ENCODE measurements at regions not wholly inside any gene's neighbourhood (a gene's known extent, or its start where the extent isn't known, plus 50 kb on each side); places are given as distances from the start of the nearest gene placed in this dataset.

GRCh38 chr14:21802441-21802840 lies 128.8 kb upstream of the OR4E1 start:
- TF ChIP-seq EZH2 (IDR thresholded peaks at IDR 0.05; ENCODE audit: low read length, unreplicated experiment): no peak
- TF ChIP-seq, protein P1, sequence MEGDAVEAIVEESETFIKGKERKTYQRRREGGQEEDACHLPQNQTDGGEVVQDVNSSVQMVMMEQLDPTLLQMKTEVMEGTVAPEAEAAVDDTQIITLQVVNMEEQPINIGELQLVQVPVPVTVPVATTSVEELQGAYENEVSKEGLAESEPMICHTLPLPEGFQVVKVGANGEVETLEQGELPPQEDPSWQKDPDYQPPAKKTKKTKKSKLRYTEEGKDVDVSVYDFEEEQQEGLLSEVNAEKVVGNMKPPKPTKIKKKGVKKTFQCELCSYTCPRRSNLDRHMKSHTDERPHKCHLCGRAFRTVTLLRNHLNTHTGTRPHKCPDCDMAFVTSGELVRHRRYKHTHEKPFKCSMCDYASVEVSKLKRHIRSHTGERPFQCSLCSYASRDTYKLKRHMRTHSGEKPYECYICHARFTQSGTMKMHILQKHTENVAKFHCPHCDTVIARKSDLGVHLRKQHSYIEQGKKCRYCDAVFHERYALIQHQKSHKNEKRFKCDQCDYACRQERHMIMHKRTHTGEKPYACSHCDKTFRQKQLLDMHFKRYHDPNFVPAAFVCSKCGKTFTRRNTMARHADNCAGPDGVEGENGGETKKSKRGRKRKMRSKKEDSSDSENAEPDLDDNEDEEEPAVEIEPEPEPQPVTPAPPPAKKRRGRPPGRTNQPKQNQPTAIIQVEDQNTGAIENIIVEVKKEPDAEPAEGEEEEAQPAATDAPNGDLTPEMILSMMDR (conservative IDR thresholded peaks at IDR 0.05; ENCODE audit: low read depth, low read length): no peak
